ENCODE measurements at regions not wholly inside any gene's neighbourhood (a gene's known extent, or its start where the extent isn't known, plus 50 kb on each side); places are given as distances from the start of the nearest gene placed in this dataset.
A peak's percentile ranks its signal among the peaks of the same experiment; 100 is the strongest.

- TF ChIP-seq ZNF407 (IDR thresholded peaks at IDR 0.05; ENCODE audit: low read depth), result no peak
- no peak for TF ChIP-seq CAMTA2 (CRISPR knock-in tag; conservative IDR thresholded peaks at IDR 0.05)
- TF ChIP-seq ARID4B (CRISPR knock-in tag; IDR thresholded peaks at IDR 0.05), result no peak
- TF ChIP-seq ZBED1 (IDR thresholded peaks at IDR 0.05), result no peak
- TF ChIP-seq ESRRB (CRISPR knock-in tag; IDR thresholded peaks at IDR 0.05; ENCODE audit: borderline replicate concordance), result no peak
- TF ChIP-seq ZNF766 (CRISPR knock-in tag; conservative IDR thresholded peaks at IDR 0.05), result no peak
- no peak for TF ChIP-seq RNF2 (IDR thresholded peaks at IDR 0.05)
- peak; percentile 43 for TF ChIP-seq C11orf30 (IDR thresholded peaks at IDR 0.05; ENCODE audit: low read depth)
- no peak for TF ChIP-seq SAFB (IDR thresholded peaks at IDR 0.05; ENCODE audit: borderline replicate concordance, low read depth, low read length)
- 0 out of 4 replicates have a peak, but pooled peaks of 1 of the 2 experiments have one; percentile 34 for TF ChIP-seq RCOR1 (IDR thresholded peaks at IDR 0.05; ENCODE audit: borderline replicate concordance in 1 of 2, low read depth in 2 of 2, low read length in 2 of 2)
- TF ChIP-seq ZNF24 (IDR thresholded peaks at IDR 0.05), result no peak
- TF ChIP-seq SMAD4 (CRISPR knock-in tag; conservative IDR thresholded peaks at IDR 0.05), result 0 out of 2 replicates have a peak, but pooled peaks have one; percentile 16
- peak; percentile 68 for TF ChIP-seq GABPA (tag; conservative IDR thresholded peaks at IDR 0.05; ENCODE audit: low read depth)
- TF ChIP-seq ARID1B (IDR thresholded peaks at IDR 0.05), result peak; percentile 31; the same call in 1 of the 2 replicates
These were observed 85.3 kb downstream of the CDC42EP3 start (continued) for GRCh38 chr2:37585982-37586621.

All from K562 (cell line).